HG03108 (cell line): ENCODE measurements at regions not wholly inside any gene's neighbourhood (a gene's known extent, or its start where the extent isn't known, plus 50 kb on each side); places are given as distances from the start of the nearest gene placed in this dataset.

Experiments
- ATAC-seq: cut with Tn5 transposase; IDR thresholded peaks from one replicate; pipeline ENCODE4 v1.9.1; 2021; ENCODE audit warnings: moderate library complexity; ENCODE audit not compliant: unreplicated experiment

- ATAC-seq: no peak
Measured at GRCh38 chr3:124395584-124396338, 334.5 kb upstream of the UMPS start.

- ATAC-seq: no peak
Measured at GRCh38 chr3:124396339-124396950, 333.8 kb upstream of the UMPS start.

GRCh38 chr3:124397088-124397487, 333.2 kb upstream of the UMPS start:
- no peak for ATAC-seq

- ATAC-seq: no peak
Measured at GRCh38 chr3:124398594-124398993, 331.7 kb upstream of the UMPS start.

- ATAC-seq: no peak
Measured at GRCh38 chr3:124401843-124402242, 328.4 kb upstream of the UMPS start.

- no peak for ATAC-seq
Measured at GRCh38 chr3:124402791-124403190, 327.5 kb upstream of the UMPS start.

- ATAC-seq: no peak
Measured at GRCh38 chr3:124404621-124405020, 325.6 kb upstream of the UMPS start.

GRCh38 chr3:124407260-124407659, 323.0 kb upstream of the UMPS start:
- ATAC-seq: no peak

- ATAC-seq: no peak
Measured at GRCh38 chr3:124409650-124410275, 320.5 kb upstream of the UMPS start.

- no peak for ATAC-seq
Measured at GRCh38 chr3:124410471-124410870, 319.8 kb upstream of the UMPS start.

- no peak for ATAC-seq
Measured at GRCh38 chr3:124411728-124412127, 318.5 kb upstream of the UMPS start.

GRCh38 chr3:124412644-124413043, 317.6 kb upstream of the UMPS start:
- ATAC-seq: no peak

- ATAC-seq: no peak
Measured at GRCh38 chr3:124413393-124413792, 316.9 kb upstream of the UMPS start.

- no peak for ATAC-seq
Measured at GRCh38 chr3:124413989-124414598, 316.2 kb upstream of the UMPS start.

GRCh38 chr3:124415446-124415960, 314.7 kb upstream of the UMPS start:
- ATAC-seq: no peak

GRCh38 chr3:124419303-124419702, 310.9 kb upstream of the UMPS start:
- ATAC-seq: no peak

- no peak for ATAC-seq
Measured at GRCh38 chr3:124420392-124420791, 309.9 kb upstream of the UMPS start.

GRCh38 chr3:124422805-124423204, 307.4 kb upstream of the UMPS start:
- ATAC-seq: no peak

- ATAC-seq: no peak
Measured at GRCh38 chr3:124424396-124424795, 305.9 kb upstream of the UMPS start.

- no peak for ATAC-seq
Measured at GRCh38 chr3:124425972-124426371, 304.3 kb upstream of the UMPS start.

- ATAC-seq: no peak
Measured at GRCh38 chr3:124428372-124429128, 301.7 kb upstream of the UMPS start.
